CD8-positive, alpha-beta memory T cell (primary cell): ENCODE measurements at regions not wholly inside any gene's neighbourhood (a gene's known extent, or its start where the extent isn't known, plus 50 kb on each side); places are given as distances from the start of the nearest gene placed in this dataset.
"Not testable (repeated sequence)": the region's sequence is repeated elsewhere in the genome, so short reads cannot be mapped to it uniquely, and the experiment has no call there.

Source experiments
- CTCF ChIA-PET: fragments of 350-600 bp; sonication (Branson Sonifier 250); formaldehyde crosslinking; loops from one replicate; lab custom pipeline; 2021; ENCODE audit warnings: antibody characterized with exemption; lab: Charles Lee
- POLR2A ChIA-PET: fragments of 350-600 bp; sonication (Branson Sonifier 250); formaldehyde crosslinking; loops from one replicate; lab custom pipeline; 2021; ENCODE audit warnings: antibody characterized with exemption; lab: Charles Lee
- DNase-seq, 5 donors: peaks; one replicate each; pipeline versions ENCODE4 v3.0.0 to v3.0.0-alpha.2; 2020 to 2022; ENCODE audit warnings: mixed read lengths in 1 of 5
- H3K27ac ChIP-seq: one replicate; pipeline ENCODE4 v1.7.0; 2013; ENCODE audit warnings: low read depth, mild to moderate bottlenecking, low read length, moderate library complexity
- H3K27me3 ChIP-seq: 2 replicates; pipeline ENCODE4 v1.7.0; 2013; ENCODE audit warnings: low read length, mild to moderate bottlenecking; ENCODE audit not compliant: insufficient read depth, poor library complexity, severe bottlenecking
- H3K36me3 ChIP-seq: 2 replicates; pipeline ENCODE4 v1.7.0; 2013; ENCODE audit warnings: mild to moderate bottlenecking, low read length, moderate library complexity; ENCODE audit not compliant: insufficient read depth
- H3K4me1 ChIP-seq: 2 replicates; pipeline ENCODE4 v1.7.0; 2013; ENCODE audit warnings: mild to moderate bottlenecking, low read length, moderate library complexity; ENCODE audit not compliant: insufficient read depth
- H3K4me3 ChIP-seq: 2 replicates; pipeline ENCODE4 v1.7.0; 2013; ENCODE audit warnings: mild to moderate bottlenecking, low read length
- H3K9me3 ChIP-seq: 2 replicates; pipeline ENCODE4 v1.7.0; 2013; ENCODE audit warnings: mild to moderate bottlenecking, low read length
- H3K27ac Mint-ChIP-seq, 8 donors: one replicate each; pipeline ENCODE4 v1.8.0; 2020 to 2021; ENCODE audit warnings: mixed read lengths in 8 of 8, mild to moderate bottlenecking in 6 of 8, inconsistent platforms in 3 of 8, moderate library complexity in 3 of 8
- H3K27me3 Mint-ChIP-seq, 2 donors: one replicate each; pipeline ENCODE4 v1.8.0; 2020 to 2021; ENCODE audit warnings: mixed read lengths in 2 of 2, mild to moderate bottlenecking in 1 of 2, moderate library complexity in 1 of 2
- H3K36me3 Mint-ChIP-seq, 3 donors: one replicate each; pipeline ENCODE4 v1.8.0; 2020 to 2021; ENCODE audit warnings: mixed read lengths in 3 of 3, inconsistent platforms in 1 of 3, mild to moderate bottlenecking in 1 of 3
- H3K4me1 Mint-ChIP-seq, 3 donors: one replicate each; pipeline ENCODE4 v1.8.0; 2020 to 2021; ENCODE audit warnings: mixed read lengths in 3 of 3, inconsistent platforms in 1 of 3, mild to moderate bottlenecking in 1 of 3
- H3K4me3 Mint-ChIP-seq, 7 donors: one replicate each; pipeline ENCODE4 v1.8.0; 2020 to 2021; ENCODE audit warnings: mixed read lengths in 7 of 7, mild to moderate bottlenecking in 6 of 7, moderate library complexity in 4 of 7, inconsistent platforms in 2 of 7
- H3K9me3 Mint-ChIP-seq, 5 donors: one replicate each; pipeline ENCODE4 v1.8.0; 2020 to 2022; ENCODE audit warnings: mixed read lengths in 5 of 5, mild to moderate bottlenecking in 3 of 5, moderate library complexity in 2 of 5, inconsistent platforms in 1 of 5

DNA sequence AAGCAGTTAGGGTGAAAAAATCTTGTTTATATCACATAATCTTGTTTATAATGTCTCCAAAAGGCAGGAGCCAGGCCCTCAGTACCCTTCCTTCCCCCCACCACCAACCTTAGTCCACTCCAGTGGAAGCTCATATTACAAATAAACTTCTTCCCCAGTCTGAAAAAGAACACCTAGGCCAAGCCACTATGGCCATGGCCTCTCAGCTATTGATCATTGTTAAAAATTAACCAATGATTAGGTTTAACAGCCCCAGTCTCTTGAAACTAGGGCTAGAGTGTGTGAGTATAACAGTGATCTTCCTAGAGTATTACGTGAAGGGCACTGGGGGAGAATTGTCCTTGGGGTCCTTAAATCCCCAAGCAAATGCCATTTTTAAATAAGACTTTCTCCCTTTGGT is 411.9 kb upstream of the EDA2R start:
- Mint-ChIP-seq H3K4me3 (no peak overlapping the region), H3K27me3 (peaks cover 0 to 2% of the 10 kb centered on the region in 2 donors), H3K9me3 (peaks cover 0 to 6% (median 0%) of the 10 kb centered on the region in 5 donors), H3K27ac (no peak overlapping the region), H3K4me1 (no peaks in the 10 kb centered on the region), H3K36me3 (no peaks in the 10 kb centered on the region)
- no peaks in the 10 kb centered on the region for H3K4me1 ChIP-seq
- DNase-seq: no peak
- no peaks in the 10 kb centered on the region for H3K27me3 ChIP-seq
- H3K4me3 ChIP-seq: no peak overlapping the region
- H3K36me3 ChIP-seq: no peaks in the 10 kb centered on the region
- ChIA-PET CTCF (no interaction called here), POLR2A (no interaction called here)
- H3K9me3 ChIP-seq: no peaks in the 10 kb centered on the region
- H3K27ac ChIP-seq: no peak overlapping the region

GRCh38 chrX:67044866-67045265 is 406.0 kb upstream of the EDA2R start:
- no peak overlapping the region for H3K4me3 ChIP-seq
- DNase-seq: no peak
- ChIA-PET POLR2A (no interaction called here), CTCF (no interaction called here)
- no peaks in the 10 kb centered on the region for H3K9me3 ChIP-seq
- peaks cover 0 to 2% (median 0%) of the 10 kb centered on the region in 5 donors for H3K9me3 Mint-ChIP-seq
- no peak overlapping the region for H3K27ac Mint-ChIP-seq
- no peaks in the 10 kb centered on the region for H3K36me3 Mint-ChIP-seq
- H3K27me3 Mint-ChIP-seq: peaks cover 0 to 3% of the 10 kb centered on the region in 2 donors
- H3K4me1 ChIP-seq: no peaks in the 10 kb centered on the region
- no peak overlapping the region for H3K27ac ChIP-seq
- H3K4me1 Mint-ChIP-seq: no peaks in the 10 kb centered on the region
- H3K27me3 ChIP-seq: no peaks in the 10 kb centered on the region
- no peaks in the 10 kb centered on the region for H3K36me3 ChIP-seq
- H3K4me3 Mint-ChIP-seq: no peak overlapping the region

GRCh38 chrX:67044029-67044653 is 405.3 kb upstream of the EDA2R start:
- H3K36me3 ChIP-seq: no peaks in the 10 kb centered on the region
- no peaks in the 10 kb centered on the region for H3K9me3 ChIP-seq
- no peaks in the 10 kb centered on the region for H3K4me1 ChIP-seq
- CTCF ChIA-PET: no interaction called here
- Mint-ChIP-seq H3K9me3 (peaks cover 0 to 2% (median 0%) of the 10 kb centered on the region in 5 donors), H3K27me3 (peaks cover 0 to 7% of the 10 kb centered on the region in 2 donors), H3K4me3 (no peak overlapping the region), H3K27ac (no peak overlapping the region), H3K4me1 (no peaks in the 10 kb centered on the region), H3K36me3 (no peaks in the 10 kb centered on the region)
- DNase-seq: no peak
- POLR2A ChIA-PET: no interaction called here
- H3K27me3 ChIP-seq: no peaks in the 10 kb centered on the region
- H3K27ac ChIP-seq: no peak overlapping the region
- no peak overlapping the region for H3K4me3 ChIP-seq

- Mint-ChIP-seq H3K4me3 (no peak overlapping the region), H3K4me1 (no peaks in the 10 kb centered on the region), H3K36me3 (no peaks in the 10 kb centered on the region), H3K9me3 (peaks cover 0 to 12% (median 4%) of the 10 kb centered on the region in 5 donors), H3K27ac (no peak overlapping the region), H3K27me3 (peaks cover 0 to 3% of the 10 kb centered on the region in 2 donors)
- H3K27ac ChIP-seq: no peak overlapping the region
- H3K36me3 ChIP-seq: no peaks in the 10 kb centered on the region
- CTCF ChIA-PET: no interaction called here
- no peak for DNase-seq
- no peaks in the 10 kb centered on the region for H3K4me1 ChIP-seq
- no peak overlapping the region for H3K4me3 ChIP-seq
- H3K9me3 ChIP-seq: no peaks in the 10 kb centered on the region
- POLR2A ChIA-PET: no interaction called here
- H3K27me3 ChIP-seq: no peaks in the 10 kb centered on the region
Observed at GRCh38 chrX:67004451-67004850, 365.6 kb upstream of the EDA2R start.

DNA sequence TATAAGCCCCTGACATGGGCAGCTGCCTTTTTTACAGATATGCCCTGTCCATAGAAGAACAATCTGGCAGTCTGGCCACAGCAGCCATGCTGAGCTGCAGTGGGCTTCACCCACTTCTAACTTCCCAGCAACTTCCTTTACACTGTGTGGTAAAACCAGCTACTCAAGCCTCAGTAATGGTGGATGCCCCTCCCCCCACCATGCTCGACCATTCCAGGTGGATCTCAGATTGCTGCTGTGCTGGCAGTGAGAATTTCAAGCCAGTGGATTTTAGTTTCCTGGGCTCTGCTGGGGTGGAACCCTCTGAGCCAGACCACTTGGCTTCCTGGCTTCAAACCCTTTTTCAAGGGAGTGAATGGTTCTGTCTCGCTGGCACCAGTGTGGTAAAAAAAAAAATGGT is 355.9 kb upstream of the EDA2R start:
- POLR2A ChIA-PET: no interaction called here
- H3K27ac Mint-ChIP-seq: no peak overlapping the region
- no peak overlapping the region for H3K4me3 ChIP-seq
- no peak for DNase-seq
- no peaks in the 10 kb centered on the region for H3K4me1 ChIP-seq
- H3K9me3 ChIP-seq: no peaks in the 10 kb centered on the region
- H3K27ac ChIP-seq: no peak overlapping the region
- CTCF ChIA-PET: no interaction called here
- no peaks in the 10 kb centered on the region for H3K4me1 Mint-ChIP-seq
- H3K36me3 ChIP-seq: no peaks in the 10 kb centered on the region
- peaks cover 0 to 9% of the 10 kb centered on the region in 2 donors for H3K27me3 Mint-ChIP-seq
- peaks cover 0 to 5% (median 0%) of the 10 kb centered on the region in 5 donors for H3K9me3 Mint-ChIP-seq
- H3K36me3 Mint-ChIP-seq: no peaks in the 10 kb centered on the region
- no peak overlapping the region for H3K4me3 Mint-ChIP-seq
- H3K27me3 ChIP-seq: no peaks in the 10 kb centered on the region

DNA sequence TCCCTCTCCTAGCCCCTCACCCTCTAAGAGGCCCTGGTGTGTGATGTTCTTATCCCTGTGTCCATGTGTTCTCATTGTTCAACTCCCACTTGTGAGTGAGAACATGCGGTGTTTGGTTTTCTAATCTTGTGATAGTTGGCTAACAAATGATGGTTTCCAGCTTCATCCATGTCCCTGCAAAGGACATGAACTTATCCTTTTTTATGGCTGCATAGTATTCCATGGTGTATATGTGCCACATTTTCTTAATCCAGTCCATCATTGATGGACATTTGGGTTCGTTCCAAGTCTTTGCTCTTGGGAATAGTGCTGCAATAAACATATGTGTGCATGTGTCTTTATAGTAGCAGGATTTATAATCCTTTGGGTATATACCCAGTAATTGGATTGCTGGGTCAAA is 353.2 kb upstream of the EDA2R start:
- H3K36me3 ChIP-seq, H3K27me3 ChIP-seq, H3K4me3 ChIP-seq, H3K36me3 Mint-ChIP-seq, H3K27me3 Mint-ChIP-seq, H3K27ac ChIP-seq, H3K4me1 Mint-ChIP-seq, CTCF ChIA-PET, H3K27ac Mint-ChIP-seq, H3K9me3 ChIP-seq, POLR2A ChIA-PET, H3K4me3 Mint-ChIP-seq, H3K9me3 Mint-ChIP-seq, H3K4me1 ChIP-seq, DNase-seq: not testable (repeated sequence)

DNA sequence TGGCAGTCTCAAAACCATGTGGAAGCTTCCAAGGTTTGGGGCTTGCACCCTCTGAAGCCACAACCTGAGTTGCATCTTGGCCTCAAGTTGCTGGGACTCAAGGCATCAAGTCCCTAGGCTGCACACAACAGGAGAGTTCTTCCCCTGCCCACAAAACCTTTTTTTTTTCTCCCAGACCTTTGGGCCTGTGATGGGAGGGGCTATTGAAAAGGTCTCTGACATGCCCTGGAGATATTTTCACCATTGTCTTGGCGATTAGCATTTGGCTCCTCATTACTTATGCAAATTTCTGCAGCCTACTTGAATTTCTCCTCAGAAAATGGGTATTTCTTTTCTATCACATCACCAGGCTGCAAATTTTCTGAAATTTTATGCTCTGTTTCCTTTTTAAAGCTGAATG is 349.5 kb upstream of the EDA2R start:
- Mint-ChIP-seq H3K27ac (no peak overlapping the region), H3K36me3 (no peaks in the 10 kb centered on the region), H3K9me3 (peaks cover 0 to 1% (median 0%) of the 10 kb centered on the region in 5 donors), H3K4me1 (no peaks in the 10 kb centered on the region), H3K4me3 (no peak overlapping the region), H3K27me3 (no peaks in the 10 kb centered on the region)
- Histone ChIP-seq H3K27ac (no peak overlapping the region), H3K36me3 (no peaks in the 10 kb centered on the region), H3K4me3 (no peak overlapping the region), H3K9me3 (no peaks in the 10 kb centered on the region), H3K27me3 (no peaks in the 10 kb centered on the region), H3K4me1 (no peaks in the 10 kb centered on the region)
- ChIA-PET CTCF (no interaction called here), POLR2A (no interaction called here)
- no peak for DNase-seq

DNA sequence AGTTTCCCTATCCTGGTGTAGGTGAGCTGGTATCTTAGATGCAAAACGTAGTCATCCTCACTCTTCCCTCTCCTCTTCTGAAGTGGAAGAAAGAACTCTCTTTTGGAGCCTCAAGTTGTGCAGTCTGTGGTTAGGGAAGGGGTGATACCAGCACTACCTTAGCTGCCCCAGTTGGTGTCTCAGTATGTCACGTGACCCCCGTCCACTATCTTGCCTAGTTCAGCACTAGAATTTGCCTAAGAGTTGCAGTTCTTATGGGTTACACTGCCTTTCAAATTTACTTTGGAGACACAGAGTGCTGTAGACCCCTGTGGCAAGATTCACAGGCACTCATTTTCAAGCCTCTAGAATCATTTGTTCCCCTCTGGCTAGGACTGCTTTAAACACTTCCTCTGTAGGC is 322.8 kb upstream of the EDA2R start:
- H3K27me3 Mint-ChIP-seq: peaks cover 0 to 3% of the 10 kb centered on the region in 2 donors
- ChIA-PET POLR2A (no interaction called here), CTCF (no interaction called here)
- no peaks in the 10 kb centered on the region for H3K36me3 ChIP-seq
- no peaks in the 10 kb centered on the region for H3K4me1 Mint-ChIP-seq
- peaks cover 3 to 9% (median 7%) of the 10 kb centered on the region in 5 donors for H3K9me3 Mint-ChIP-seq
- no peaks in the 10 kb centered on the region for H3K36me3 Mint-ChIP-seq
- H3K4me3 ChIP-seq: no peak overlapping the region
- no peaks in the 10 kb centered on the region for H3K4me1 ChIP-seq
- DNase-seq: no peak
- no peak overlapping the region for H3K4me3 Mint-ChIP-seq
- H3K9me3 ChIP-seq: no peaks in the 10 kb centered on the region
- H3K27ac ChIP-seq: no peak overlapping the region
- no peaks in the 10 kb centered on the region for H3K27me3 ChIP-seq
- no peak overlapping the region for H3K27ac Mint-ChIP-seq
